ENCODE measurements at regions not wholly inside any gene's neighbourhood (a gene's known extent, or its start where the extent isn't known, plus 50 kb on each side); places are given as distances from the start of the nearest gene placed in this dataset.

DNA sequence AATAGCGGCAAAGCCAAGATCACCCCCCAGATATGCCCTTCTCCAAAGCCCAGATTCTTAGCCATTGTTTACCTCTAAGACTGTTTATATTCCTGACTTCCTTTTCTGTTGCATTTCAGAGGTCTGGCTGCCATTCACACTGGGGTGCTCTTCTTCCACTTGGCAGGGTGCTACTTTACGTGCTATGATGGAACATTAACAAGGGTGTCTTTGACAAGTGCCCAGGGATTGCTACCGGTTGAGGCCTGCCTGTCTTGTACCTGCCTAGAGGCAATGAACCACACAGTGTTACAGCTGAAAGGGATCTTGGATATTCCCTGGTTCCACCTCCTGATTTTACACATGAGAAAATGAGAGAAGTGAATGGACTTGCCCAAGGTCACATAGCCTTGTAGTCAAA, 352.1 kb upstream of the KIF2A start:
- H3K27ac ChIP-seq: no peak overlapping the region
- DNase-seq (no peak), ATAC-seq (no peak)
- TF ChIP-seq, protein P1, sequence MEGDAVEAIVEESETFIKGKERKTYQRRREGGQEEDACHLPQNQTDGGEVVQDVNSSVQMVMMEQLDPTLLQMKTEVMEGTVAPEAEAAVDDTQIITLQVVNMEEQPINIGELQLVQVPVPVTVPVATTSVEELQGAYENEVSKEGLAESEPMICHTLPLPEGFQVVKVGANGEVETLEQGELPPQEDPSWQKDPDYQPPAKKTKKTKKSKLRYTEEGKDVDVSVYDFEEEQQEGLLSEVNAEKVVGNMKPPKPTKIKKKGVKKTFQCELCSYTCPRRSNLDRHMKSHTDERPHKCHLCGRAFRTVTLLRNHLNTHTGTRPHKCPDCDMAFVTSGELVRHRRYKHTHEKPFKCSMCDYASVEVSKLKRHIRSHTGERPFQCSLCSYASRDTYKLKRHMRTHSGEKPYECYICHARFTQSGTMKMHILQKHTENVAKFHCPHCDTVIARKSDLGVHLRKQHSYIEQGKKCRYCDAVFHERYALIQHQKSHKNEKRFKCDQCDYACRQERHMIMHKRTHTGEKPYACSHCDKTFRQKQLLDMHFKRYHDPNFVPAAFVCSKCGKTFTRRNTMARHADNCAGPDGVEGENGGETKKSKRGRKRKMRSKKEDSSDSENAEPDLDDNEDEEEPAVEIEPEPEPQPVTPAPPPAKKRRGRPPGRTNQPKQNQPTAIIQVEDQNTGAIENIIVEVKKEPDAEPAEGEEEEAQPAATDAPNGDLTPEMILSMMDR (IDR thresholded peaks at IDR 0.05): no peak
- intact Hi-C loops (cut with DNase I): no loop called here
- no peaks in the 10 kb centered on the region for H3K4me1 ChIP-seq
- no peaks in the 10 kb centered on the region for H3K36me3 ChIP-seq
- H3K4me3 ChIP-seq: no peak overlapping the region
- H3K27me3 ChIP-seq (ENCODE audit: low read depth): no peaks in the 10 kb centered on the region
- no peaks in the 10 kb centered on the region for H3K9me3 ChIP-seq

DNA sequence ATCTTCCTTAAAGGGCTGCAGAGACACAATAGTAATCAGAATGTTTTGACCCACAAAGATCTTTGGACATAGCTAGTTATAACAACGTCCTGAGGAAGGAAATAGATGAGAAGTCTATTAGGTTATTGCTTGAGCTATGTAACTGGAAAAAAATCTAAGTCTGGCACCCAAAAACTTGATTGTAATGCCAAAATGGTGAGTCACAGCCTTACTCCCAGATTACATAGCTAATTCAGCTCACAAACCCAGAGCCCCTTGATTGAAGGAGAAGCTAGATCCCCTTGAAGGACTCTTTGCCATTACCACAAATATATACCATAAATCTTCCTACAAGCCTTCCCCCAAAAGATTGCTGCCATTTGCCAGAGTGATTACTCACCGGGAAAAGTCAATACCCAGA, 341.8 kb upstream of the KIF2A start:
- no peak for ATAC-seq
- no peak for DNase-seq
- no peaks in the 10 kb centered on the region for H3K36me3 ChIP-seq
- peaks cover 14% of the 10 kb centered on the region for H3K4me1 ChIP-seq
- no peaks in the 10 kb centered on the region for H3K27me3 ChIP-seq (ENCODE audit: low read depth)
- H3K27ac ChIP-seq: no peak overlapping the region
- H3K9me3 ChIP-seq: no peaks in the 10 kb centered on the region
- intact Hi-C loops (cut with DNase I): no loop called here
- TF ChIP-seq, protein P1 (IDR thresholded peaks at IDR 0.05): no peak
- no peak overlapping the region for H3K4me3 ChIP-seq

DNA sequence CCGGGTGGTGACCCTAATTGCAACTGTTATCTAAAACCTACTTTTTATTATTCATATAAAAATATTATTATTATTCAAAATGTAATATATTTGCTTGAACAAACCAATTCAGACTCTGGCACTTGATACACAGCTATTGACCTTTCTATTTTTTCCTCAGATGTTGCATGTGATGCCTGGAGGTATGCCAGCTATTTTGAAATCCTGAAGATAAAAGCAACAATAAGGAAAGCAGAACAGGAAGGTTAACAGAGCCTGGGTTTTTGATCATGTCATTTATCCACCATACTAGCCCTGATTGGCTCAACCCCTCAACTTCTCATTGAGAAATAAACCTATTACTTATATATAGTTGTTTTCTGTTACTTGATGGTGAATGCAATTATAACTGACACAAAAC, 340.9 kb upstream of the KIF2A start:
- intact Hi-C loops (cut with DNase I): no loop called here
- Histone ChIP-seq H3K36me3 (no peaks in the 10 kb centered on the region), H3K4me3 (no peak overlapping the region), H3K4me1 (peaks cover 14% of the 10 kb centered on the region), H3K27ac (no peak overlapping the region), H3K9me3 (no peaks in the 10 kb centered on the region), H3K27me3 (ENCODE audit: low read depth) (no peaks in the 10 kb centered on the region)
- ATAC-seq (no peak), DNase-seq (no peak)
- TF ChIP-seq, protein P1 (IDR thresholded peaks at IDR 0.05): no peak

DNA sequence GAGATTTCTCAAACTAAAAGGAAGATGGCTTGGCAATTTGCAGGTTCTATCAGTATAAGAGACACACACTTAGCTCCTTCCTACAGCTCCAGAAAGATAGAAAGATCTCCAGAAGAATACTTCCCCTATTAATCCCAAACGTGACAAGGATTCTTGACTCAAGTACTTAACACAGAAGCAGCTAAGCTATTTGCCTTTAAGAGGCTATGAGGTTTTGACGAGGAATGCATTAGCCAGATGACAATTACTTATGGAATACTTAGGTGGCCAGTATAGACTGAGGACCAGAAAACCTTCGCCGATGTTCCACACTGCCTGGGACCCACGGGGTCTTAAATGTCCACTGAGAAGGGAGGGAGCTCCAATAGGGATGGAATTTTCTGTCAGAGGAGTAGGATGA, 340.5 kb upstream of the KIF2A start:
- DNase-seq (no peak), ATAC-seq (no peak)
- peaks cover 14% of the 10 kb centered on the region for H3K4me1 ChIP-seq
- no peaks in the 10 kb centered on the region for H3K36me3 ChIP-seq
- no peaks in the 10 kb centered on the region for H3K27me3 ChIP-seq (ENCODE audit: low read depth)
- TF ChIP-seq, protein P1 (IDR thresholded peaks at IDR 0.05): no peak
- intact Hi-C loops (cut with DNase I): no loop called here
- H3K9me3 ChIP-seq: no peaks in the 10 kb centered on the region
- no peak overlapping the region for H3K4me3 ChIP-seq
- no peak overlapping the region for H3K27ac ChIP-seq

DNA sequence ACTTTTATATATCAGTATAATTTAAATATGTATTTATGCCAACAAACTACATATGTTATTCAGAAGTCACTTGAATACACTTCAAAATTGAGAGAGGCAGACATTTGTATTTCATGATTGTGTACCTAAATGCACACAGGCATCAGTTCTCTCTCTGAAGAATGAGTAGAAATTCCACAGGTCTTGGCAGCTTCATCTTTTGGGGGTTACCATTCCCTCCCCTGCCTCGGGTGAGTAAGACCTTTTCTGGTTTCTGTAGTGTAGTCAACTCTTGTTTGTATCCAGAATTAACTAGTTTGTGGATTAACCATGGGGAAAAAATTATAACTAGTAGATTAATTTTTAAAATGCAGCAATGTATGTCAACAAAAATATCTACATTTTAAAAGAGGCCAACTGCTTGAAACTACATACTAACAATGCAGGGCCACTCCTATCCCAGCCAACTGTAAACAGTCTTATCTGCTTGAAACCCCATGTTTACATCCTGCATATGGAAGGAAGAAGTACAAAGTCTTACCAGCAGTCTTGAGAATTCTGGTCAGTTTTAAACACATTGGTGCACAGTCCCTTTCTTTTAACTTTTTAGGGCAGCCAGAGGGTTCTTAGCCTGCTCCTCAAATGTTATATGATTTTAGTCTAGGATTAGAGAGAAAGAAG, 339.6 kb upstream of the KIF2A start:
- Histone ChIP-seq H3K27ac (no peak overlapping the region), H3K27me3 (ENCODE audit: low read depth) (no peaks in the 10 kb centered on the region), H3K4me3 (no peak overlapping the region), H3K9me3 (no peaks in the 10 kb centered on the region), H3K4me1 (peaks cover 14% of the 10 kb centered on the region), H3K36me3 (no peaks in the 10 kb centered on the region)
- TF ChIP-seq, protein P1 (IDR thresholded peaks at IDR 0.05): no peak
- ATAC-seq (no peak), DNase-seq (no peak)
- intact Hi-C loops (cut with DNase I): no loop called here

Measured in lower lobe of right lung (tissue), 2 donors.